DMS79 (cell line): ENCODE measurements at regions not wholly inside any gene's neighbourhood (a gene's known extent, or its start where the extent isn't known, plus 50 kb on each side); places are given as distances from the start of the nearest gene placed in this dataset.

ENCODE experiments used
- DNase-seq: peaks from one replicate; lab custom pipeline; 2025; lab: John Stamatoyannopoulos, UW

- no peak for DNase-seq
Observed at GRCh38 chr18:28854964-28855363, 678.0 kb upstream of the CDH2 start.

GRCh38 chr18:28846958-28847357 lies 670.0 kb upstream of the CDH2 start:
- no peak for DNase-seq

GRCh38 chr18:28837100-28837499 lies 660.2 kb upstream of the CDH2 start:
- no peak for DNase-seq

GRCh38 chr18:28834889-28835288 lies 658.0 kb upstream of the CDH2 start:
- no peak for DNase-seq

- DNase-seq, result no peak
Observed at GRCh38 chr18:28831908-28832307, 655.0 kb upstream of the CDH2 start.

GRCh38 chr18:28831476-28831875 lies 654.5 kb upstream of the CDH2 start:
- no peak for DNase-seq

- DNase-seq, result no peak
Observed at GRCh38 chr18:28826107-28826506, 649.2 kb upstream of the CDH2 start.

GRCh38 chr18:28824183-28824574 lies 647.2 kb upstream of the CDH2 start:
- DNase-seq, result no peak

GRCh38 chr18:28823506-28824182 lies 646.7 kb upstream of the CDH2 start:
- DNase-seq, result no peak

GRCh38 chr18:28820353-28820752 lies 643.4 kb upstream of the CDH2 start:
- no peak for DNase-seq

- no peak for DNase-seq
Observed at GRCh38 chr18:28816155-28816554, 639.2 kb upstream of the CDH2 start.

- DNase-seq, result no peak
Observed at GRCh38 chr18:28814365-28814764, 637.4 kb upstream of the CDH2 start.

GRCh38 chr18:28808373-28808772 lies 631.4 kb upstream of the CDH2 start:
- DNase-seq, result no peak

GRCh38 chr18:28805491-28805890 lies 628.6 kb upstream of the CDH2 start:
- DNase-seq, result no peak

- DNase-seq, result no peak
Observed at GRCh38 chr18:28804512-28805202, 627.7 kb upstream of the CDH2 start.

GRCh38 chr18:28802546-28802945 lies 625.6 kb upstream of the CDH2 start:
- no peak for DNase-seq

- no peak for DNase-seq
Observed at GRCh38 chr18:28801876-28802275, 624.9 kb upstream of the CDH2 start.

- DNase-seq, result no peak
Observed at GRCh38 chr18:28794459-28795245, 617.7 kb upstream of the CDH2 start.

GRCh38 chr18:28793901-28794300 lies 617.0 kb upstream of the CDH2 start:
- DNase-seq, result no peak

GRCh38 chr18:28792404-28793086 lies 615.6 kb upstream of the CDH2 start:
- no peak for DNase-seq

GRCh38 chr18:28791101-28791500 lies 614.2 kb upstream of the CDH2 start:
- DNase-seq, result no peak

- DNase-seq, result no peak
Observed at GRCh38 chr18:28789502-28789901, 612.6 kb upstream of the CDH2 start.

GRCh38 chr18:28786926-28787325 lies 610.0 kb upstream of the CDH2 start:
- no peak for DNase-seq
